ENCODE measurements at regions not wholly inside any gene's neighbourhood (a gene's known extent, or its start where the extent isn't known, plus 50 kb on each side); places are given as distances from the start of the nearest gene placed in this dataset.

DNA sequence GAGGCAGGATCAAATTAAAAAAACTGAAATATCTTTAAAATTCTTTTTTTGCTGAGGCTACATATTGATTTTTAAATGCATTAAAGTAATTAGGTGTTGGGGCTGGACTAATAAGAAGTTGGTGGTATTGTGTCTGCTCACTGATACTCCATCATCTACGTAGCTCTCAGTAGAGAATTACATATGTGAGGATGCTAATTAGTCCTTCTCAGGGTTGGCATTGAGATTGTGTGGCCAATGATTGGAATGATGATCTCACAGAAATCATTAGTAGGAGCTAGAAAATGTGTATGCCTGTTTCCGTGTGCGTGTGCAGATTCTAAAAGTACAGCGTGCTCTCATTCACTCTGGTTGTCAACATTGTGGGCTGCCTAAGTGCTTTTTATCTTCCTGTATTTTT lies 283.8 kb downstream of the SH3GL2 start:
- FAIRE-seq (no peak), ATAC-seq (no peak), DNase-seq (ENCODE audit: low spot score) (no peak)
- Histone ChIP-seq H3K4me1 (ENCODE audit: insufficient read depth, low read length) (no peaks in the 10 kb centered on the region), H3K4me3 (replicated peaks in 1 of 3; ENCODE audit: insufficient read depth in 1 of 3, low read depth in 2 of 3, low read length in 3 of 3) (no peak overlapping the region), H3K79me2 (ENCODE audit: insufficient read depth, low read length) (no peaks in the 10 kb centered on the region), H3K4me2 (ENCODE audit: low read depth, low read length) (no peak overlapping the region), H3K27ac (ENCODE audit: extremely low read length, insufficient read depth, low read length) (no peak overlapping the region), H4K20me1 (ENCODE audit: insufficient read depth, low read length) (no peaks in the 10 kb centered on the region), H2AFZ (ENCODE audit: low read length) (no peak overlapping the region), H3K9ac (ENCODE audit: insufficient read depth, low read depth, low read length) (no peak overlapping the region), H3K27me3 (ENCODE audit: control insufficient read depth in 1 of 2, insufficient read depth in 2 of 2, low read length in 2 of 2) (no peaks in the 10 kb centered on the region), H3K36me3 (replicated peaks in 1 of 2; ENCODE audit: control insufficient read depth in 1 of 2, insufficient read depth in 2 of 2, low read length in 2 of 2) (no peaks in the 10 kb centered on the region), H3K9me3 (ENCODE audit: low read length) (peaks cover 9% of the 10 kb centered on the region; the same call in 1 of the 2 replicates)
- 37% methylated on average over 4 of the region's 4 CpGs for WGBS (ENCODE audit: low lambda C conversion rate)
- in situ Hi-C loops (cut with HindIII; ENCODE audit: extremely low pct_ligation_motif_present, low pct_unique_long_range_greater_than_20kb) (no loop called here), intact Hi-C loops (cut with micrococcal nuclease; ENCODE audit: unreplicated experiment) (no loop called here)
- TF ChIP-seq NR2F6 (IDR thresholded peaks at IDR 0.05) (no peak), NR2F6 (CRISPR knock-in tag; IDR thresholded peaks at IDR 0.05) (no peak)
- no TSS peak for BruUV-seq (replicated peaks)
- CTCF ChIA-PET (ENCODE audit: low intra/inter-chr PET ratio, low total read pairs) = no interaction called here
- POLR2A ChIA-PET = no interaction called here

DNA sequence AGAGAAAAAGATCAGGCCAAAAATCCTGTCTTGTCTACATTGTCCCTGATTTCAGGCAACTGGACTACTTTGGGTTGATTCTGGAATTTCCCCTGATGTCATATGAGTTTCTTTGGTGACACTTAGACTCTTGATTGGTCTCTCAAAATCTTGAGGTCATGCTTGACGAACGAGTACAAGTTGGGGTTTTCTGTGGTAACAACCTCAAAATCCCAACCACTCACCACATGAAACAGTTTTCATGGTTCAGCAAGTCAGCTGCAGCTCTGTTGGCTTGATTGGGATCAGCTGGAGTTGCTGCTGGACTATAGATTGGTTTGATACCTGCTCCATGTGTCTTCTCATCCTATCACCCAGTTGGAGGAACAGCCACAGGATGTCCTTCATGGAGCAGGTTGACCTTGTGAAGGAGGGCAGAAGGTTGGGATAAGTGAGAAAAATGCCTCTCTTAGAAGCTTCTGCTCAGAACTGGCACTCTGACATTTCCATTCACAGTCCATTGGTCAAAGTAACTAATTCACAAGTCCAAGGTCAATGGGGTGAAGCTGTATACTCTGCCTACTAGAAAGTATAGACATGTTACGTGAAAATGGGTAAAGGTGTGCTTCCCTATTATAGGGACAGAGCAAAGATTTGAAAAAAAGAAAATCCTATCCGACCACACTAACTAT lies 284.5 kb downstream of the SH3GL2 start:
- no peak for ATAC-seq
- Histone ChIP-seq H3K36me3 (replicated peaks in 1 of 2; ENCODE audit: control insufficient read depth in 1 of 2, insufficient read depth in 2 of 2, low read length in 2 of 2) (no peaks in the 10 kb centered on the region), H3K4me3 (replicated peaks in 1 of 3; ENCODE audit: insufficient read depth in 1 of 3, low read depth in 2 of 3, low read length in 3 of 3) (no peak overlapping the region), H3K79me2 (ENCODE audit: insufficient read depth, low read length) (no peaks in the 10 kb centered on the region), H3K27ac (ENCODE audit: extremely low read length, insufficient read depth, low read length) (no peak overlapping the region), H3K27me3 (ENCODE audit: control insufficient read depth in 1 of 2, insufficient read depth in 2 of 2, low read length in 2 of 2) (no peaks in the 10 kb centered on the region), H2AFZ (ENCODE audit: low read length) (no peak overlapping the region), H3K4me1 (ENCODE audit: insufficient read depth, low read length) (no peaks in the 10 kb centered on the region), H3K9ac (ENCODE audit: insufficient read depth, low read depth, low read length) (no peak overlapping the region), H3K4me2 (ENCODE audit: low read depth, low read length) (no peak overlapping the region), H3K9me3 (ENCODE audit: low read length) (peaks cover 9% of the 10 kb centered on the region; the same call in 1 of the 2 replicates), H4K20me1 (ENCODE audit: insufficient read depth, low read length) (no peaks in the 10 kb centered on the region)
- CTCF ChIA-PET (ENCODE audit: low intra/inter-chr PET ratio, low total read pairs) = no interaction called here
- intact Hi-C loops (cut with micrococcal nuclease; ENCODE audit: unreplicated experiment) = no loop called here
- WGBS (ENCODE audit: low lambda C conversion rate) = 4% methylated on average over 4 of the region's 4 CpGs
- in situ Hi-C loops (cut with HindIII; ENCODE audit: extremely low pct_ligation_motif_present, low pct_unique_long_range_greater_than_20kb) = no loop called here
- DNase-seq (ENCODE audit: low spot score) = no peak
- POLR2A ChIA-PET = no interaction called here
- FAIRE-seq = no peak
- no TSS peak for BruUV-seq (replicated peaks)
- TF ChIP-seq, protein P1, sequence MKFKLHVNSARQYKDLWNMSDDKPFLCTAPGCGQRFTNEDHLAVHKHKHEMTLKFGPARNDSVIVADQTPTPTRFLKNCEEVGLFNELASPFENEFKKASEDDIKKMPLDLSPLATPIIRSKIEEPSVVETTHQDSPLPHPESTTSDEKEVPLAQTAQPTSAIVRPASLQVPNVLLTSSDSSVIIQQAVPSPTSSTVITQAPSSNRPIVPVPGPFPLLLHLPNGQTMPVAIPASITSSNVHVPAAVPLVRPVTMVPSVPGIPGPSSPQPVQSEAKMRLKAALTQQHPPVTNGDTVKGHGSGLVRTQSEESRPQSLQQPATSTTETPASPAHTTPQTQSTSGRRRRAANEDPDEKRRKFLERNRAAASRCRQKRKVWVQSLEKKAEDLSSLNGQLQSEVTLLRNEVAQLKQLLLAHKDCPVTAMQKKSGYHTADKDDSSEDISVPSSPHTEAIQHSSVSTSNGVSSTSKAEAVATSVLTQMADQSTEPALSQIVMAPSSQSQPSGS (CRISPR knock-in tag; IDR thresholded peaks at IDR 0.05) = no peak
- no peak for TF ChIP-seq CHD2 (IDR thresholded peaks at IDR 0.05; ENCODE audit: low read depth, low read length)
- TF ChIP-seq, protein P2, sequence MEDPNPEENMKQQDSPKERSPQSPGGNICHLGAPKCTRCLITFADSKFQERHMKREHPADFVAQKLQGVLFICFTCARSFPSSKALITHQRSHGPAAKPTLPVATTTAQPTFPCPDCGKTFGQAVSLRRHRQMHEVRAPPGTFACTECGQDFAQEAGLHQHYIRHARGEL (CRISPR knock-in tag; IDR thresholded peaks at IDR 0.05) = no peak
- TF ChIP-seq, protein P3, sequence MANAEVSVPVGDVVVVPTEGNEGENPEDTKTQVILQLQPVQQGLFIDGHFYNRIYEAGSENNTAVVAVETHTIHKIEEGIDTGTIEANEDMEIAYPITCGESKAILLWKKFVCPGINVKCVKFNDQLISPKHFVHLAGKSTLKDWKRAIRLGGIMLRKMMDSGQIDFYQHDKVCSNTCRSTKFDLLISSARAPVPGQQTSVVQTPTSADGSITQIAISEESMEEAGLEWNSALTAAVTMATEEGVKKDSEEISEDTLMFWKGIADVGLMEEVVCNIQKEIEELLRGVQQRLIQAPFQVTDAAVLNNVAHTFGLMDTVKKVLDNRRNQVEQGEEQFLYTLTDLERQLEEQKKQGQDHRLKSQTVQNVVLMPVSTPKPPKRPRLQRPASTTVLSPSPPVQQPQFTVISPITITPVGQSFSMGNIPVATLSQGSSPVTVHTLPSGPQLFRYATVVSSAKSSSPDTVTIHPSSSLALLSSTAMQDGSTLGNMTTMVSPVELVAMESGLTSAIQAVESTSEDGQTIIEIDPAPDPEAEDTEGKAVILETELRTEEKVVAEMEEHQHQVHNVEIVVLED (CRISPR knock-in tag; IDR thresholded peaks at IDR 0.05; ENCODE audit: borderline replicate concordance) = no peak
- TF ChIP-seq TCF12 (IDR thresholded peaks at IDR 0.05) = no peak
- no peak for TF ChIP-seq TCF12 (CRISPR knock-in tag; IDR thresholded peaks at IDR 0.05)
- TF ChIP-seq ZNF713 (CRISPR knock-in tag; IDR thresholded peaks at IDR 0.05) = no peak
- no peak for TF ChIP-seq ELF3 (CRISPR knock-in tag; IDR thresholded peaks at IDR 0.05)
- no peak for TF ChIP-seq CENPX (CRISPR knock-in tag; IDR thresholded peaks at IDR 0.05)
- TF ChIP-seq NCOA1 (CRISPR knock-in tag; IDR thresholded peaks at IDR 0.05) = no peak
- TF ChIP-seq, protein P4, sequence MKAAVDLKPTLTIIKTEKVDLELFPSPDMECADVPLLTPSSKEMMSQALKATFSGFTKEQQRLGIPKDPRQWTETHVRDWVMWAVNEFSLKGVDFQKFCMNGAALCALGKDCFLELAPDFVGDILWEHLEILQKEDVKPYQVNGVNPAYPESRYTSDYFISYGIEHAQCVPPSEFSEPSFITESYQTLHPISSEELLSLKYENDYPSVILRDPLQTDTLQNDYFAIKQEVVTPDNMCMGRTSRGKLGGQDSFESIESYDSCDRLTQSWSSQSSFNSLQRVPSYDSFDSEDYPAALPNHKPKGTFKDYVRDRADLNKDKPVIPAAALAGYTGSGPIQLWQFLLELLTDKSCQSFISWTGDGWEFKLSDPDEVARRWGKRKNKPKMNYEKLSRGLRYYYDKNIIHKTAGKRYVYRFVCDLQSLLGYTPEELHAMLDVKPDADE (CRISPR knock-in tag; IDR thresholded peaks at IDR 0.05) = no peak
- TF ChIP-seq IRF2 (CRISPR knock-in tag; IDR thresholded peaks at IDR 0.05) = no peak
- TF ChIP-seq SRSF4 (IDR thresholded peaks at IDR 0.05; ENCODE audit: low read depth, low read length, poor library complexity, severe bottlenecking) = no peak

All from HepG2 (cell line).